HG02840 (cell line): ENCODE measurements at regions not wholly inside any gene's neighbourhood (a gene's known extent, or its start where the extent isn't known, plus 50 kb on each side); places are given as distances from the start of the nearest gene placed in this dataset.

ENCODE experiments used
- ATAC-seq: cut with Tn5 transposase; IDR thresholded peaks from one replicate; pipeline ENCODE4 v1.9.1; 2021; ENCODE audit warnings: mild to moderate bottlenecking, moderate library complexity, moderate number of reproducible peaks; ENCODE audit not compliant: unreplicated experiment, low FRiP score

GRCh38 chr11:28673691-28674432 lies 565.7 kb downstream of the METTL15 start:
- ATAC-seq = no peak

GRCh38 chr11:28671274-28671673 lies 563.1 kb downstream of the METTL15 start:
- ATAC-seq = no peak

- ATAC-seq = no peak
These were observed 558.4 kb downstream of the METTL15 start for GRCh38 chr11:28666632-28667031.

- ATAC-seq = no peak
These were observed 551.6 kb downstream of the METTL15 start for GRCh38 chr11:28659716-28660348.

- ATAC-seq = no peak
These were observed 549.3 kb downstream of the METTL15 start for GRCh38 chr11:28657378-28658030.

- no peak for ATAC-seq
These were observed 546.0 kb downstream of the METTL15 start for GRCh38 chr11:28654191-28654590.

GRCh38 chr11:28649922-28650321 lies 541.7 kb downstream of the METTL15 start:
- no peak for ATAC-seq

GRCh38 chr11:28636566-28636965 lies 528.4 kb downstream of the METTL15 start:
- ATAC-seq = no peak

GRCh38 chr11:28636033-28636432 lies 527.8 kb downstream of the METTL15 start:
- no peak for ATAC-seq

GRCh38 chr11:28632338-28632737 lies 524.1 kb downstream of the METTL15 start:
- no peak for ATAC-seq

GRCh38 chr11:28631148-28631547 lies 523.0 kb downstream of the METTL15 start:
- ATAC-seq = no peak

GRCh38 chr11:28629235-28629634 lies 521.0 kb downstream of the METTL15 start:
- ATAC-seq = no peak

- no peak for ATAC-seq
These were observed 520.2 kb downstream of the METTL15 start for GRCh38 chr11:28628412-28628811.

- no peak for ATAC-seq
These were observed 519.6 kb downstream of the METTL15 start for GRCh38 chr11:28627690-28628255.

GRCh38 chr11:28625532-28625931 lies 517.3 kb downstream of the METTL15 start:
- no peak for ATAC-seq

GRCh38 chr11:28621753-28622152 lies 513.6 kb downstream of the METTL15 start:
- no peak for ATAC-seq

- ATAC-seq = no peak
These were observed 511.8 kb downstream of the METTL15 start for GRCh38 chr11:28619846-28620540.

GRCh38 chr11:28618416-28618815 lies 510.2 kb downstream of the METTL15 start:
- ATAC-seq = no peak

- ATAC-seq = no peak
These were observed 508.2 kb downstream of the METTL15 start for GRCh38 chr11:28616160-28616965.

GRCh38 chr11:28615542-28615941 lies 507.4 kb downstream of the METTL15 start:
- ATAC-seq = no peak
